Kidney epithelial cell (primary cell): ENCODE measurements at regions not wholly inside any gene's neighbourhood (a gene's known extent, or its start where the extent isn't known, plus 50 kb on each side); places are given as distances from the start of the nearest gene placed in this dataset.

Experiments used
- DNase-seq: peaks from one replicate; pipeline ENCODE4 v3.0.0-alpha.2; 2010; ENCODE audit warnings: low read depth
- H3K27me3 ChIP-seq: 2 replicates; pipeline ENCODE4 v1.6.0; 2011; ENCODE audit warnings: low read length; ENCODE audit not compliant: control insufficient read depth, insufficient read depth
- H3K36me3 ChIP-seq: 2 replicates; pipeline ENCODE4 v1.5.1; 2011; ENCODE audit warnings: low read length; ENCODE audit not compliant: control insufficient read depth, insufficient read depth
- H3K4me3 ChIP-seq: 2 replicates; pipeline ENCODE4 v1.5.1; 2011; ENCODE audit warnings: low read depth, mild to moderate bottlenecking, control low read depth, low read length
- TF ChIP-seq, protein P1 (sequence below): IDR thresholded peaks from 2 replicates; pipeline ENCODE4 v1.5.1; 2011; ENCODE audit warnings: mild to moderate bottlenecking, moderate library complexity, low read length, control low read depth, inconsistent platforms; ENCODE audit not compliant: insufficient read depth, poor library complexity, severe bottlenecking

DNA sequence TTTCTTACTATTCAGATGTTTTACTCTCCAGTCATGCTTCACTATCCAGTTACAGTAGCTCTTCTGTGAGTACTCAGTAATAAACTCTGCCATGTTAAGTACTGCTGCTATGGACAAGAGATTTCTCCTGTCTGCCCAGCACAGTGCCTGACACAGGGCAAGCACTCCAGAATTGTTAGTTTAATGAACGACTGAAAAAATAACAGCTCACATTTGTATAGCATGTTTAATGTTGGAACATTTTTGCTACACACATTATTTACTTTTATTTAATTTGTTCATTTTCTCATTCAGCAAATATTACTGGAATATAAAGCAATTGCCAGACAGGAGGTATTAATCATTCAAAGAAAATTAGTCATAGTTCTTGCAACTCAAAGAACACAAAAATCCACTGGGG, 142.6 kb upstream of the HMGN3 start:
- no peak overlapping the region for H3K4me3 ChIP-seq
- no peaks in the 10 kb centered on the region for H3K27me3 ChIP-seq
- TF ChIP-seq, protein P1, sequence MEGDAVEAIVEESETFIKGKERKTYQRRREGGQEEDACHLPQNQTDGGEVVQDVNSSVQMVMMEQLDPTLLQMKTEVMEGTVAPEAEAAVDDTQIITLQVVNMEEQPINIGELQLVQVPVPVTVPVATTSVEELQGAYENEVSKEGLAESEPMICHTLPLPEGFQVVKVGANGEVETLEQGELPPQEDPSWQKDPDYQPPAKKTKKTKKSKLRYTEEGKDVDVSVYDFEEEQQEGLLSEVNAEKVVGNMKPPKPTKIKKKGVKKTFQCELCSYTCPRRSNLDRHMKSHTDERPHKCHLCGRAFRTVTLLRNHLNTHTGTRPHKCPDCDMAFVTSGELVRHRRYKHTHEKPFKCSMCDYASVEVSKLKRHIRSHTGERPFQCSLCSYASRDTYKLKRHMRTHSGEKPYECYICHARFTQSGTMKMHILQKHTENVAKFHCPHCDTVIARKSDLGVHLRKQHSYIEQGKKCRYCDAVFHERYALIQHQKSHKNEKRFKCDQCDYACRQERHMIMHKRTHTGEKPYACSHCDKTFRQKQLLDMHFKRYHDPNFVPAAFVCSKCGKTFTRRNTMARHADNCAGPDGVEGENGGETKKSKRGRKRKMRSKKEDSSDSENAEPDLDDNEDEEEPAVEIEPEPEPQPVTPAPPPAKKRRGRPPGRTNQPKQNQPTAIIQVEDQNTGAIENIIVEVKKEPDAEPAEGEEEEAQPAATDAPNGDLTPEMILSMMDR, result no peak
- DNase-seq, result no peak
- H3K36me3 ChIP-seq, result no peaks in the 10 kb centered on the region

DNA sequence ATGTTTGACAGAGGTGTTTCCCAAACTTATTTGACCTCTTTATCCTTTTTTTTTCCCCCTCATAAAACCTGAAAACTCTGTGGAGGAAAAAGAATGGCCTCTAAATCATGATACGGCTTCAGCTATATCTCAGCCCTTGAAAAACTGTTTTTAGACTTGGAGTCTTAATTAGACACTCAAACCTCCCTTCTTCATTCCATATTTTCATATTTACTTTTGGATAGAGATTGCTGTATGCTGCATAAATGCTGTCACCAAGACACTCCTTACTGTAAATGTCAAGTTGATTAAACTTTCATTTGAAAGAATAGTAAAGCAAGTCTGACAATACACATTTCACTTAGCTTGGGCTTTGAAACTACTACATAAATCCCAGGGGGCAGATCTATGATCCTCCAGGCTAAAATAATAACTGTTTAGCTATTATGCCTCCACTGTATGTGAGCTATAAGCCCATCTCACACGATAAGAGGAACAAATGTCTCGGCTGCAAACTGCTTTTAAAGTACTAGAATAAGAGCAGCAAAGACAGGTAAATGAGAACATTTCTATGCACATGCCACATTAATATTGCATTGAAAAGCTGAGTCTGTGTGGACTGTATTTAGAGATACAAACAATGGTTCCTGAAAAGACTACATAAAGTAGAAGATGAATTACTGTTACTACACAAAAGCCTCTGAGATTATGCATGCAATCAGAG, 141.3 kb upstream of the HMGN3 start:
- no peak for DNase-seq
- Histone ChIP-seq H3K36me3 (no peaks in the 10 kb centered on the region), H3K4me3 (no peak overlapping the region), H3K27me3 (no peaks in the 10 kb centered on the region)
- TF ChIP-seq, protein P1, result no peak

DNA sequence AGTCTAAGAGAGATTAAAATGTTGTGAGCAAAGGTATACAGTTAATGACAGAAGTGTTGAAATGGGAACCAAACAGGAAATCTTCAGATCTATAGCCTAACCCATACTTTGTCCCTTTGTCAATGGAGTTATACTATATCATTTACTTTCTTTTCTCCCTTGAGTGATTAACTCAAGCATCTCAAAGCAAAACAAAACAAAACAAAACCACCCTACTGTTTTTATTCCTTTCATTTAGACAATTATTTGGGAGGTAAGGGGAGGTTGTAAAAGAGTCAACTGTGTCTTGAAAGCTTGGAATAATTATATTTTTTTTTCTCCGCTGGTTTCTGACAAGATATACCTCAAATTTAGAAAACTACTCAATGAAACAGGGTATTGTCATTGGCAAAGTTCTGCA, 139.8 kb upstream of the HMGN3 start:
- Histone ChIP-seq H3K36me3 (no peaks in the 10 kb centered on the region), H3K27me3 (no peaks in the 10 kb centered on the region), H3K4me3 (no peak overlapping the region)

DNA sequence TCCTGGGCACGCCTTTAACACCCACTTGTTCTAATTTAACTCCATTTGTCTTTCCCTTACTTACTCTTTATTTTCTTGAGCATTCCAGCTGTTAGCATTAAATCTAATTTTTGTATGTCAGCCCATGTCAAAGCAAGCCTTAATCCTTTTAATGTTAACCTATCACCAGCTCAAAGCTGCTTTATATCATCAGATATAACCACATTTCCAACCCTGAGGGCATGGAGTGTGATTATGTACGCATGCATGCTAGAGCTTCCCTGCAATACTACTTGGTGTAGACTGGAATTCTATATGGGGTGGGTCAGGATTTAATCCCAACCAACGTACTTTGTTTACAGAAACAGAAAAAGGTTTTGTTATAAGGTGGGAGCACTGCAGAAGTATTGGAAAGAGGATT, 139.4 kb upstream of the HMGN3 start:
- DNase-seq, result no peak
- TF ChIP-seq, protein P1, result no peak
- Histone ChIP-seq H3K4me3 (no peak overlapping the region), H3K36me3 (no peaks in the 10 kb centered on the region), H3K27me3 (no peaks in the 10 kb centered on the region)

More for the DNA sequence above, 139.8 kb upstream of the HMGN3 start:
- TF ChIP-seq, protein P1, result no peak
- DNase-seq, result no peak

DNA sequence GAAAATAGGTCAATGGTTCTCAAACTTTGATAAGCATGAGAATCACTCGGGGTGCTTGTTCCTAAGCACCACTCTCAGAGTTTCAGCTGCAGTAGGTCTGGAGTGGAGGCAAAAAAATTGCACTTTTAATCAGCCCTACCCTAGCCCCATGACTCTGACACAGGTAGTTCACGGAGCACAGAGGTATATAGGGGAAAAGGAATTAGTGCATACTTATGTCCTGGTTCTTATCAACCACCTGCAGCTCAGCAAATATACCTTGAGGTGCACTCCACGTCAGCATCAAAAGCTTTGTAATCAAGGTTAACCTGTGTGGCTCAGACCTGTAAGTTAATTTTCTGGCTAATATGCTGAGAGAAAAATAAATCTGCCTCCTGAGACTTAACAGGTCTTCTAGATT, 138.8 kb upstream of the HMGN3 start:
- H3K36me3 ChIP-seq, result no peaks in the 10 kb centered on the region
- no peak for DNase-seq
- TF ChIP-seq, protein P1, result no peak

DNA sequence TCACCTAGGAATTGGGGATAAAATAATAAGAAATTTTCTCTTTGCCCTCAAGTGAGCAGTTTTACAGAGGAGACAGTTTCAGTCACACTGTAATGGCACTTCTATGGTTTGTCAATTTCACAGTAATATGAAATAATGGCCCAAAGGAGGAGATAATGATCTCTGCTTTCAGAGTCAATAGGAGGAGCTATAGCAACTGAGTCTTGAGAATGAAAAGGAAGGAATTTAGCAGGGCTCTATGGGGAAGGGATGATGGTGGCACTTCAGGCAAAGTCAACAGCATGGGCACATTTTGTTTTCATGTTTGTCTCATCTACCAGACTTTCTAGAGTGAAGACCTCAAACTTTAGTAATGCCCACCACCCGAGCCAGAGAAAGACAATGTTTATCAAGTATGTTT, 138.3 kb upstream of the HMGN3 start:
- no peak for DNase-seq
- H3K36me3 ChIP-seq, result no peaks in the 10 kb centered on the region
- TF ChIP-seq, protein P1, result no peak
- no peaks in the 10 kb centered on the region for H3K27me3 ChIP-seq
- no peak overlapping the region for H3K4me3 ChIP-seq

More for the DNA sequence above, 138.8 kb upstream of the HMGN3 start:
- H3K27me3 ChIP-seq, result no peaks in the 10 kb centered on the region
- H3K4me3 ChIP-seq, result no peak overlapping the region
